Activated B cell treated with CpG ODN at 0.5 μM for 24 hours (primary cell): ENCODE measurements at regions not wholly inside any gene's neighbourhood (a gene's known extent, or its start where the extent isn't known, plus 50 kb on each side); places are given as distances from the start of the nearest gene placed in this dataset.
"Not testable (repeated sequence)": the region's sequence is repeated elsewhere in the genome, so short reads cannot be mapped to it uniquely, and the experiment has no call there.

Experiments
- ATAC-seq: fragments of 200-7000 bp; cut with Tn5 transposase; one replicate; pipeline ENCODE4 v1.10.0; 2021; ENCODE audit warnings: low read depth, mild to moderate bottlenecking, moderate library complexity
- CTCF ChIA-PET: fragments of 350-600 bp; sonication (Branson Sonifier 250); formaldehyde crosslinking; loops from one replicate; lab custom pipeline; 2021; ENCODE audit warnings: antibody characterized with exemption; lab: Charles Lee
- POLR2A ChIA-PET: fragments of 350-600 bp; sonication (Branson Sonifier 250); formaldehyde crosslinking; loops from one replicate; lab custom pipeline; 2021; ENCODE audit warnings: antibody characterized with exemption; lab: Charles Lee
- DNase-seq: peaks from one replicate; pipeline ENCODE4 v3.0.0; 2022
- H3K27ac Mint-ChIP-seq: one replicate; pipeline ENCODE4 v1.8.0; 2020; ENCODE audit warnings: mixed read lengths
- H3K27me3 Mint-ChIP-seq: one replicate; pipeline ENCODE4 v1.8.0; 2021; ENCODE audit warnings: mixed read lengths
- H3K36me3 Mint-ChIP-seq: one replicate; pipeline ENCODE4 v1.8.0; 2021; ENCODE audit warnings: low read depth, mixed read lengths
- H3K4me1 Mint-ChIP-seq: one replicate; pipeline ENCODE4 v1.8.0; 2021; ENCODE audit warnings: mixed read lengths
- H3K4me3 Mint-ChIP-seq: one replicate; pipeline ENCODE4 v1.8.0; 2020; ENCODE audit warnings: mild to moderate bottlenecking, mixed read lengths
- H3K9me3 Mint-ChIP-seq: one replicate; pipeline ENCODE4 v1.8.0; 2020; ENCODE audit warnings: mixed read lengths
- CTCF ChIP-seq: fragments of 200-600 bp; IDR thresholded peaks from one replicate; pipeline ENCODE4 v1.8.0; 2022; ENCODE audit warnings: antibody characterized with exemption, mild to moderate bottlenecking
- intact Hi-C: fragments of 100-400 bp; cut with micrococcal nuclease; formaldehyde crosslinking; loops from one replicate; pipeline ENCODE4 v1.15.1; 2024

GRCh38 chr13:52240752-52241151, 81.4 kb upstream of the NEK3 start:
- H3K4me1 Mint-ChIP-seq, H3K9me3 Mint-ChIP-seq, H3K36me3 Mint-ChIP-seq, H3K27me3 Mint-ChIP-seq, CTCF ChIA-PET, POLR2A ChIA-PET, H3K4me3 Mint-ChIP-seq, DNase-seq, intact Hi-C loops, ATAC-seq, H3K27ac Mint-ChIP-seq: not testable (repeated sequence)

- intact Hi-C loops: loop anchor here (2.0 kb wide), 2 partner anchors 41 to 421 kb away; no protein-coding TSS in a partner anchor
- H3K27ac Mint-ChIP-seq, H3K9me3 Mint-ChIP-seq, H3K27me3 Mint-ChIP-seq, POLR2A ChIA-PET, H3K4me3 Mint-ChIP-seq, DNase-seq, H3K36me3 Mint-ChIP-seq, H3K4me1 Mint-ChIP-seq: not testable (repeated sequence)
- TF ChIP-seq CTCF: peak; percentile 35
- CTCF ChIA-PET: interaction anchor here (0.6 kb wide), 1 partner anchor 803 kb away, joined by 3 read pairs; no protein-coding TSS in a partner anchor
- ATAC-seq: peak; percentile 68
Measured at GRCh38 chr13:52235900-52236595, 76.7 kb upstream of the NEK3 start.

- H3K9me3 Mint-ChIP-seq: not testable (repeated sequence)
Measured at GRCh38 chr13:52234928-52235327, 75.5 kb upstream of the NEK3 start.

GRCh38 chr13:52223063-52223462, 63.7 kb upstream of the NEK3 start:
- ATAC-seq, H3K4me3 Mint-ChIP-seq, H3K4me1 Mint-ChIP-seq, intact Hi-C loops, CTCF ChIA-PET, H3K27ac Mint-ChIP-seq, H3K27me3 Mint-ChIP-seq, H3K36me3 Mint-ChIP-seq, DNase-seq, H3K9me3 Mint-ChIP-seq, POLR2A ChIA-PET: not testable (repeated sequence)

More at GRCh38 chr13:52234928-52235327, 75.5 kb upstream of the NEK3 start:
- H3K4me1 Mint-ChIP-seq, H3K36me3 Mint-ChIP-seq, POLR2A ChIA-PET, intact Hi-C loops, CTCF ChIA-PET, H3K27me3 Mint-ChIP-seq, H3K4me3 Mint-ChIP-seq, H3K27ac Mint-ChIP-seq, ATAC-seq, DNase-seq: not testable (repeated sequence)

- peaks cover 24% of the 10 kb centered on the region for H3K27me3 Mint-ChIP-seq
- DNase-seq, POLR2A ChIA-PET, ATAC-seq, intact Hi-C loops, H3K4me1 Mint-ChIP-seq, CTCF ChIA-PET, H3K9me3 Mint-ChIP-seq, H3K4me3 Mint-ChIP-seq, H3K27ac Mint-ChIP-seq, H3K36me3 Mint-ChIP-seq: not testable (repeated sequence)
Measured at GRCh38 chr13:52213920-52214319, 54.5 kb upstream of the NEK3 start.

- H3K9me3 Mint-ChIP-seq, H3K4me1 Mint-ChIP-seq, POLR2A ChIA-PET, intact Hi-C loops, ATAC-seq, H3K4me3 Mint-ChIP-seq, H3K36me3 Mint-ChIP-seq, H3K27ac Mint-ChIP-seq, CTCF ChIA-PET, DNase-seq: not testable (repeated sequence)
- peaks cover 24% of the 10 kb centered on the region for H3K27me3 Mint-ChIP-seq
Measured at GRCh38 chr13:52212886-52213285, 53.5 kb upstream of the NEK3 start.

- H3K4me1 Mint-ChIP-seq, POLR2A ChIA-PET, CTCF ChIA-PET, ATAC-seq, H3K4me3 Mint-ChIP-seq, H3K9me3 Mint-ChIP-seq, DNase-seq, intact Hi-C loops, H3K27ac Mint-ChIP-seq, H3K36me3 Mint-ChIP-seq: not testable (repeated sequence)
- H3K27me3 Mint-ChIP-seq: peaks cover 24% of the 10 kb centered on the region
Measured at GRCh38 chr13:52211416-52211776, 52.0 kb upstream of the NEK3 start.

GRCh38 chr13:52210564-52211415, 51.4 kb upstream of the NEK3 start:
- H3K27ac Mint-ChIP-seq, DNase-seq, POLR2A ChIA-PET, CTCF ChIA-PET, H3K36me3 Mint-ChIP-seq, H3K9me3 Mint-ChIP-seq, intact Hi-C loops, ATAC-seq, H3K4me1 Mint-ChIP-seq, H3K4me3 Mint-ChIP-seq: not testable (repeated sequence)
- H3K27me3 Mint-ChIP-seq: peaks cover 24% of the 10 kb centered on the region
